Breast epithelium (tissue), 4 donors: ENCODE measurements at regions not wholly inside any gene's neighbourhood (a gene's known extent, or its start where the extent isn't known, plus 50 kb on each side); places are given as distances from the start of the nearest gene placed in this dataset.

ENCODE experiments used
- DNase-seq, 2 donors: peaks; one replicate each; pipeline ENCODE4 v3.0.0-alpha.2; 2019; ENCODE audit warnings: low spot score in 2 of 2
- H3K27ac ChIP-seq, 2 donors: fragments of 200-600 bp; sonication (generic) in 1 of 2; one replicate each; pipeline ENCODE4 v1.5.1; 2016 to 2019; ENCODE audit warnings: mild to moderate bottlenecking in 1 of 2
- H3K27me3 ChIP-seq, 2 donors: fragments of 200-600 bp; sonication (generic) in 1 of 2; one replicate each; pipeline versions ENCODE4 v1.5.1 to v1.6.0; 2017 to 2019; ENCODE audit warnings: control low read depth in 1 of 2, mild to moderate bottlenecking in 1 of 2
- H3K36me3 ChIP-seq: fragments of 200-600 bp; one replicate; pipeline ENCODE4 v1.5.1; 2019
- H3K4me1 ChIP-seq, 2 donors: fragments of 200-600 bp; sonication (generic); one replicate each; pipeline ENCODE4 v1.5.1; 2016 to 2019; ENCODE audit warnings: control low read depth in 1 of 2
- H3K4me3 ChIP-seq, 3 donors: fragments of 200-600 bp; sonication (generic); 1 replicate in 2 of 3; 2 replicates in 1 of 3; pipeline ENCODE4 v1.5.1; 2016 to 2019; ENCODE audit warnings: mild to moderate bottlenecking in 3 of 3, moderate library complexity in 2 of 3
- H3K9me3 ChIP-seq, 2 donors: fragments of 200-600 bp; sonication (generic) in 1 of 2; one replicate each; pipeline ENCODE4 v1.5.1; 2016 to 2019; ENCODE audit warnings: control low read depth in 1 of 2
- CTCF ChIP-seq, 3 donors: fragments of 450-650 bp; IDR thresholded peaks; one replicate each; pipeline ENCODE4 v1.5.1; 2016 to 2017; ENCODE audit warnings: antibody characterized with exemption in 3 of 3, mild to moderate bottlenecking in 3 of 3, moderate library complexity in 3 of 3
- POLR2A ChIP-seq: fragments of 450-650 bp; IDR thresholded peaks from one replicate; pipeline ENCODE4 v1.6.1; 2016; ENCODE audit warnings: antibody characterized with exemption, mild to moderate bottlenecking, moderate library complexity
- POLR2AphosphoS5 ChIP-seq, 3 donors: sonication (generic); formaldehyde crosslinking; IDR thresholded peaks; one replicate each; pipeline ENCODE4 v1.6.1; 2017; ENCODE audit warnings: antibody characterized with exemption in 3 of 3
- intact Hi-C: fragments of 100-400 bp; cut with DNase I; formaldehyde crosslinking; loops from one replicate; pipeline ENCODE4 v1.15.1; 2023; ENCODE audit warnings: low total_unique reads

- no peaks in the 10 kb centered on the region for H3K4me1 ChIP-seq
- peaks cover 0 to 5% of the 10 kb centered on the region in 2 donors for H3K27me3 ChIP-seq
- no peaks in the 10 kb centered on the region for H3K9me3 ChIP-seq
- H3K27ac ChIP-seq = no peak overlapping the region
- intact Hi-C loops = no loop called here
- TF ChIP-seq POLR2A (no peak), POLR2AphosphoS5 (IDR thresholded peaks at IDR 0.05) (no peak), CTCF (IDR thresholded peaks at IDR 0.05) (no peak)
- no peaks in the 10 kb centered on the region for H3K36me3 ChIP-seq
- H3K4me3 ChIP-seq = no peak overlapping the region
- no peak for DNase-seq
These were observed 373.0 kb upstream of the B3GAT1 start for GRCh38 chr11:134785059-134785458.

GRCh38 chr11:134784568-134784967 lies 372.5 kb upstream of the B3GAT1 start:
- H3K27me3 ChIP-seq = peaks cover 0 to 5% of the 10 kb centered on the region in 2 donors
- TF ChIP-seq POLR2AphosphoS5 (IDR thresholded peaks at IDR 0.05) (no peak), CTCF (IDR thresholded peaks at IDR 0.05) (no peak), POLR2A (no peak)
- H3K27ac ChIP-seq = no peak overlapping the region
- no peaks in the 10 kb centered on the region for H3K4me1 ChIP-seq
- no peak for DNase-seq
- H3K4me3 ChIP-seq = no peak overlapping the region
- H3K36me3 ChIP-seq = no peaks in the 10 kb centered on the region
- no peaks in the 10 kb centered on the region for H3K9me3 ChIP-seq
- intact Hi-C loops = no loop called here

DNA sequence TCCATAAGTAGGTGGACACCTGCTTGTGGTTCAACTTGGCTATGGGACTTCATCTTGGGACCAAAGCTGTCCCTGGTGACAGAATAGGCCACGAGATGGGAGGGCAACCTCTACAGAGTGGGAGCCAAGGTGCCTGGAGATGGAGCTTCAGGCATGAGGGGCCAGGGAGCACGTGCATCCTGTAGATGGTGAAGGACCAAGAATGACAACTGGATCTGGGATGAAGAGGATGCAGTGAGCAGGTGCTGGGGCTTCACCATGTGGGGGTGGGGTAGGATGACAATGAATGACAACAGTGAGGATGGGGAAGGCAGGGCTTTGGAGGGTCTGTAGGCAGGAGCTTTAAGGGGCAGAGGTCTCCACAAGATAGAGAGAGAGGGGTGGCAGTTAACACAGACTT lies 372.0 kb upstream of the B3GAT1 start:
- no peak for DNase-seq
- H3K9me3 ChIP-seq = no peaks in the 10 kb centered on the region
- H3K4me1 ChIP-seq = no peaks in the 10 kb centered on the region
- intact Hi-C loops = no loop called here
- no peak overlapping the region for H3K27ac ChIP-seq
- H3K4me3 ChIP-seq = no peak overlapping the region
- no peak for TF ChIP-seq POLR2A
- TF ChIP-seq CTCF (IDR thresholded peaks at IDR 0.05) = no peak
- no peak for TF ChIP-seq POLR2AphosphoS5 (IDR thresholded peaks at IDR 0.05)
- H3K27me3 ChIP-seq = peaks cover 0 to 5% of the 10 kb centered on the region in 2 donors
- no peaks in the 10 kb centered on the region for H3K36me3 ChIP-seq

DNA sequence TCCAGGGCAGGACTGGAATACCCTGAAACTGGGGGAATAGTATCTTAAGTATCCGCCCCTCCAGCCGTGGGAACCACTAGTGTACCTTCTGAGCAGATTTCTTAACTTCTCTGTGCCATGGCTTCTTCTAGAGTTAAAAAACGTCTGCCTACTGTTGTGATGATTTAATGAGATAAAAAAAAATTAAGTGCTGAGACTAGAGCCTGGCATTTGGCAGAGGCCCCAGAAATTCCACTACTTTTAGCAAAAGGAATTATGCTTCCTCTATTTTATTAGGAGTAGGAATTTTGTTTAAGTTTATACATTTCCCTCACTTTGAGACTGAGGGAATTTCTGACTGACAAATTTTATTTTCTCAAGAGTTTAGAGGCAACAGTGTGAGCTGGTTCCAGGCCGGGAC lies 371.2 kb upstream of the B3GAT1 start:
- intact Hi-C loops = no loop called here
- no peaks in the 10 kb centered on the region for H3K4me1 ChIP-seq
- H3K27me3 ChIP-seq = peaks cover 0 to 5% of the 10 kb centered on the region in 2 donors
- DNase-seq = no peak
- no peaks in the 10 kb centered on the region for H3K36me3 ChIP-seq
- no peaks in the 10 kb centered on the region for H3K9me3 ChIP-seq
- H3K4me3 ChIP-seq = no peak overlapping the region
- H3K27ac ChIP-seq = no peak overlapping the region
- TF ChIP-seq POLR2AphosphoS5 (IDR thresholded peaks at IDR 0.05) (no peak), POLR2A (no peak), CTCF (IDR thresholded peaks at IDR 0.05) (no peak)

GRCh38 chr11:134781380-134781866 lies 369.4 kb upstream of the B3GAT1 start:
- H3K27me3 ChIP-seq = peaks cover 0 to 5% of the 10 kb centered on the region in 2 donors
- intact Hi-C loops = no loop called here
- no peaks in the 10 kb centered on the region for H3K36me3 ChIP-seq
- no peak for TF ChIP-seq CTCF (IDR thresholded peaks at IDR 0.05)
- TF ChIP-seq POLR2AphosphoS5 (IDR thresholded peaks at IDR 0.05) = no peak
- no peak for TF ChIP-seq POLR2A
- H3K9me3 ChIP-seq = no peaks in the 10 kb centered on the region
- H3K27ac ChIP-seq = no peak overlapping the region
- no peak overlapping the region for H3K4me3 ChIP-seq
- DNase-seq = no peak
- H3K4me1 ChIP-seq = no peaks in the 10 kb centered on the region
